Chondrocyte (in vitro differentiated cells): ENCODE measurements at regions not wholly inside any gene's neighbourhood (a gene's known extent, or its start where the extent isn't known, plus 50 kb on each side); places are given as distances from the start of the nearest gene placed in this dataset.

Source experiments
- DNase-seq: peaks from one replicate; pipeline ENCODE4 v3.0.0; 2021; ENCODE audit warnings: mixed read lengths, low spot score
- H3K27ac Mint-ChIP-seq: one replicate; pipeline ENCODE4 v1.8.0; 2021; ENCODE audit warnings: mild to moderate bottlenecking, moderate library complexity, mixed read lengths; ENCODE audit not compliant: unreplicated experiment
- H3K27me3 Mint-ChIP-seq: 2 replicates; pipeline ENCODE4 v1.8.0; 2021; ENCODE audit warnings: low read depth, mixed read lengths
- H3K36me3 Mint-ChIP-seq: 2 replicates; pipeline ENCODE4 v1.8.0; 2021; ENCODE audit warnings: low read depth, mixed read lengths
- H3K4me1 Mint-ChIP-seq: 2 replicates; pipeline ENCODE4 v1.8.0; 2021; ENCODE audit warnings: low read depth, mild to moderate bottlenecking, mixed read lengths
- H3K4me3 Mint-ChIP-seq: one replicate; pipeline ENCODE4 v1.8.0; 2021; ENCODE audit warnings: mild to moderate bottlenecking, moderate library complexity, mixed read lengths; ENCODE audit not compliant: unreplicated experiment
- H3K9me3 Mint-ChIP-seq: 2 replicates; pipeline ENCODE4 v1.8.0; 2021; ENCODE audit warnings: low read depth, mixed read lengths
- TF ChIP-seq, protein P1 (sequence below): fragments of 200-600 bp; sonication (generic); IDR thresholded peaks from 2 replicates; pipeline ENCODE4 v1.5.0; 2021; ENCODE audit warnings: antibody characterized with exemption, mild to moderate bottlenecking, moderate library complexity

DNA sequence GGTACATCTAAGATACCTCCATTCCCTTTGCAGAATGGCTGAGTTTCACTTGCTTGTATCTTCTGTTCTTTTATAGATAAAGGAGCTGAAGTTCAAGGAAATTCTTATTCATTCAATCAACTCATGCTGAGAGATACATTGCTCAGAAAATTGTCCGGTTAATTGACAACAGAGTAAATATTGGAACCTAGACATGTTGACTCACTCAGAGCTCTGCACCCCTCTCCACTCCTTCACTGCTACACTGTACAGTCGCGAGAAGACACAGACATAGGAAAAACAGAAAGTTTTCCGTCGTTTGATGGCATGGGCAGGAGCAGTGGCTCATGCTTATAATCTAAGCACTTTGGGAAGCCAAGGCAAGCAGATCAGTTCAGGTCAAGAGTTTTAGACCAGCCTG is 690.5 kb upstream of the SOX9 start:
- peaks cover 9% of the 10 kb centered on the region for H3K9me3 Mint-ChIP-seq
- peaks cover 10% of the 10 kb centered on the region for H3K4me1 Mint-ChIP-seq
- no peaks in the 10 kb centered on the region for H3K27me3 Mint-ChIP-seq
- H3K36me3 Mint-ChIP-seq: peaks cover 2% of the 10 kb centered on the region
- no peak for DNase-seq
- no peak overlapping the region for H3K27ac Mint-ChIP-seq
- no peak overlapping the region for H3K4me3 Mint-ChIP-seq
- TF ChIP-seq, protein P1, sequence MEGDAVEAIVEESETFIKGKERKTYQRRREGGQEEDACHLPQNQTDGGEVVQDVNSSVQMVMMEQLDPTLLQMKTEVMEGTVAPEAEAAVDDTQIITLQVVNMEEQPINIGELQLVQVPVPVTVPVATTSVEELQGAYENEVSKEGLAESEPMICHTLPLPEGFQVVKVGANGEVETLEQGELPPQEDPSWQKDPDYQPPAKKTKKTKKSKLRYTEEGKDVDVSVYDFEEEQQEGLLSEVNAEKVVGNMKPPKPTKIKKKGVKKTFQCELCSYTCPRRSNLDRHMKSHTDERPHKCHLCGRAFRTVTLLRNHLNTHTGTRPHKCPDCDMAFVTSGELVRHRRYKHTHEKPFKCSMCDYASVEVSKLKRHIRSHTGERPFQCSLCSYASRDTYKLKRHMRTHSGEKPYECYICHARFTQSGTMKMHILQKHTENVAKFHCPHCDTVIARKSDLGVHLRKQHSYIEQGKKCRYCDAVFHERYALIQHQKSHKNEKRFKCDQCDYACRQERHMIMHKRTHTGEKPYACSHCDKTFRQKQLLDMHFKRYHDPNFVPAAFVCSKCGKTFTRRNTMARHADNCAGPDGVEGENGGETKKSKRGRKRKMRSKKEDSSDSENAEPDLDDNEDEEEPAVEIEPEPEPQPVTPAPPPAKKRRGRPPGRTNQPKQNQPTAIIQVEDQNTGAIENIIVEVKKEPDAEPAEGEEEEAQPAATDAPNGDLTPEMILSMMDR: no peak

- H3K4me3 Mint-ChIP-seq: no peak overlapping the region
- no peaks in the 10 kb centered on the region for H3K27me3 Mint-ChIP-seq
- TF ChIP-seq, protein P1: no peak
- DNase-seq: no peak
- peaks cover 7% of the 10 kb centered on the region for H3K9me3 Mint-ChIP-seq
- peaks cover 10% of the 10 kb centered on the region for H3K4me1 Mint-ChIP-seq
- no peak overlapping the region for H3K27ac Mint-ChIP-seq
- H3K36me3 Mint-ChIP-seq: peaks cover 2% of the 10 kb centered on the region
These were observed 689.7 kb upstream of the SOX9 start for GRCh38 chr17:71431146-71431545.

GRCh38 chr17:71432378-71433315 is 688.2 kb upstream of the SOX9 start:
- peaks cover 2% of the 10 kb centered on the region for H3K36me3 Mint-ChIP-seq
- H3K9me3 Mint-ChIP-seq: peaks cover 7% of the 10 kb centered on the region
- no peaks in the 10 kb centered on the region for H3K27me3 Mint-ChIP-seq
- TF ChIP-seq, protein P1: no peak
- no peak overlapping the region for H3K27ac Mint-ChIP-seq
- no peak overlapping the region for H3K4me3 Mint-ChIP-seq
- DNase-seq: no peak
- H3K4me1 Mint-ChIP-seq: peaks cover 20% of the 10 kb centered on the region

DNA sequence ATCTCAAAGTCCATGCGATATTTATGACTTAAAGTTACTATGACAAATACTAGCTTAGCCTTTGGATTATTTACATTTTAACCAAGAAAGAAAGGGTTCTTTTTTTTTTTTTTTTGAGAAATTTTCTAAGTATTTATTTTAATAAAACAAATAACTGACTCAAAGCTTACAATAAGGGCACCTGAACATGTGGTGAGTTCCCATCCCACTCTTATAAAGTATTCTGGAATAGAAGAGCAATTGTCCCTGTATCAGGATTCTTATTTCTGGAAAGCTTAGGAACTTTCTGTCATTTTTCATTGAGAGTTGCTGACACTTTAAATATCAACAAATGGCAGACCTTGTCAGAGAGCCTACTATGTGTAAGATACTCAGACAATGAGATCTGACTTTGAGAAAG is 686.1 kb upstream of the SOX9 start:
- DNase-seq: no peak
- H3K27ac Mint-ChIP-seq: no peak overlapping the region
- H3K9me3 Mint-ChIP-seq: no peaks in the 10 kb centered on the region
- H3K27me3 Mint-ChIP-seq: no peaks in the 10 kb centered on the region
- peaks cover 39% of the 10 kb centered on the region for H3K4me1 Mint-ChIP-seq
- H3K4me3 Mint-ChIP-seq: no peak overlapping the region
- TF ChIP-seq, protein P1: no peak
- no peaks in the 10 kb centered on the region for H3K36me3 Mint-ChIP-seq

DNA sequence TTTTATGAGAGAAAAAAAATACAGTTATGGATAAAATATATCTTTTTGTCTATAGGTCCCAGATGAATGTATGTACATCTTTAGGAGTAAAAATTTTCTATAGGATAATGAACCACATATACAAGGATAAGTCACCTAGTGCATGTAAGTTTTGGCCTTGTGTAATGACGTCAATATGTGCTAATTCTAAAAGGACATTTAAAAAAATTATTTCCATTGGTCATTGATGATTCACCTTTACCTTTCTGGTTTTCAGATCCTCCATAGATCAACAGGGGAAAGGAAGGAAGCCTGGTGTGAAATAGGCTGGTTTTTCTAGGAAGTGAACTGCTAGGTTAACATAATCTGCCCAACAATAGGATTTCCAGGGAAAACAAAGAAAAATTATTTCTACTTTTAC is 684.3 kb upstream of the SOX9 start:
- H3K36me3 Mint-ChIP-seq: no peaks in the 10 kb centered on the region
- DNase-seq: no peak
- H3K9me3 Mint-ChIP-seq: no peaks in the 10 kb centered on the region
- no peak overlapping the region for H3K4me3 Mint-ChIP-seq
- TF ChIP-seq, protein P1: no peak
- peaks cover 53% of the 10 kb centered on the region for H3K4me1 Mint-ChIP-seq
- no peaks in the 10 kb centered on the region for H3K27me3 Mint-ChIP-seq
- no peak overlapping the region for H3K27ac Mint-ChIP-seq
